WTC11 (cell line): ENCODE measurements at regions not wholly inside any gene's neighbourhood (a gene's known extent, or its start where the extent isn't known, plus 50 kb on each side); places are given as distances from the start of the nearest gene placed in this dataset.

Source experiments
- ATAC-seq: fragments of 200-7000 bp; cut with Tn5 transposase; 2 replicates; pipeline ENCODE4 v1.10.0; 2021; ENCODE audit warnings: mild to moderate bottlenecking, moderate library complexity
- CTCF ChIA-PET: fragments of 300-600 bp; sonication (Branson Sonifier 250); formaldehyde crosslinking; loops from one replicate; lab custom pipeline; 2021; ENCODE audit warnings: antibody characterized with exemption; lab: Charles Lee
- POLR2A ChIA-PET: fragments of 350-600 bp; sonication (Branson Sonifier 250); formaldehyde crosslinking; loops from one replicate; lab custom pipeline; 2021; ENCODE audit warnings: antibody characterized with exemption; lab: Charles Lee
- DNase-seq: peaks from one replicate; pipeline ENCODE4 v3.0.0; 2021; ENCODE audit warnings: low spot score
- H3K27ac Mint-ChIP-seq: 2 replicates; pipeline ENCODE4 v1.8.0; 2021; ENCODE audit warnings: mixed read lengths
- H3K27me3 Mint-ChIP-seq: 2 replicates; pipeline ENCODE4 v1.8.0; 2021; ENCODE audit warnings: low read depth, mild to moderate bottlenecking, moderate library complexity, mixed read lengths
- H3K36me3 Mint-ChIP-seq: 2 replicates; pipeline ENCODE4 v1.8.0; 2021; ENCODE audit warnings: mixed read lengths
- H3K4me1 Mint-ChIP-seq: 2 replicates; pipeline ENCODE4 v1.8.0; 2022; ENCODE audit warnings: mixed read lengths
- H3K4me3 Mint-ChIP-seq: 2 replicates; pipeline ENCODE4 v1.8.0; 2021; ENCODE audit warnings: mild to moderate bottlenecking, moderate library complexity, mixed read lengths
- H3K9me3 Mint-ChIP-seq: 2 replicates; pipeline ENCODE4 v1.8.0; 2021; ENCODE audit warnings: mixed read lengths
- ELF4 ChIP-seq: sonication (generic); formaldehyde crosslinking; IDR thresholded peaks from 2 replicates; pipeline ENCODE4 v1.8.1; 2022; ENCODE audit warnings: low read depth, mild to moderate bottlenecking, moderate library complexity, missing genetic modification reagents
- FOXJ3 ChIP-seq: sonication (generic); formaldehyde crosslinking; IDR thresholded peaks from 2 replicates; pipeline ENCODE4 v1.9.0; 2021; ENCODE audit warnings: missing genetic modification reagents, mild to moderate bottlenecking, borderline replicate concordance
- FOXK1 ChIP-seq: sonication (generic); formaldehyde crosslinking; IDR thresholded peaks from 2 replicates; pipeline ENCODE4 v1.8.0; 2022; ENCODE audit warnings: mild to moderate bottlenecking, moderate library complexity, missing genetic modification reagents
- GABPB1 ChIP-seq: sonication (generic); formaldehyde crosslinking; IDR thresholded peaks from 2 replicates; pipeline ENCODE4 v1.8.1; 2023; ENCODE audit warnings: mild to moderate bottlenecking, missing genetic modification reagents
- HMGA2 ChIP-seq: fragments of 250-450 bp; sonication (Bioruptor Pico); IDR thresholded peaks from 2 replicates; pipeline ENCODE4 v1.4.0; 2021; ENCODE audit warnings: mild to moderate bottlenecking, moderate library complexity
- KAT7 ChIP-seq: sonication (generic); formaldehyde crosslinking; IDR thresholded peaks from 2 replicates; pipeline ENCODE4 v1.8.1; 2023; ENCODE audit warnings: missing genetic modification reagents, mild to moderate bottlenecking, borderline replicate concordance
- RORB ChIP-seq: fragments of 250-450 bp; sonication (Bioruptor Pico); IDR thresholded peaks from 2 replicates; pipeline ENCODE4 v1.9.0; 2021; ENCODE audit warnings: mild to moderate bottlenecking
- SMAD4 ChIP-seq: sonication (generic); formaldehyde crosslinking; IDR thresholded peaks from 2 replicates; pipeline ENCODE4 v1.8.0; 2022; ENCODE audit warnings: mild to moderate bottlenecking, missing genetic modification reagents
- TCF7 ChIP-seq: sonication (generic); formaldehyde crosslinking; IDR thresholded peaks from 2 replicates; pipeline ENCODE4 v1.8.0; 2022; ENCODE audit warnings: mild to moderate bottlenecking, low read depth, missing genetic modification reagents, moderate library complexity
- ZNF263 ChIP-seq: sonication (generic); formaldehyde crosslinking; IDR thresholded peaks from 2 replicates; pipeline ENCODE4 v1.8.1; 2022; ENCODE audit warnings: low read depth, mild to moderate bottlenecking, moderate library complexity, missing genetic modification reagents
- ZNF317 ChIP-seq: sonication (generic); formaldehyde crosslinking; IDR thresholded peaks from 2 replicates; pipeline ENCODE4 v1.8.1; 2023; ENCODE audit warnings: low read depth, mild to moderate bottlenecking, moderate library complexity, missing genetic modification reagents, borderline replicate concordance
- TF ChIP-seq, protein P1 (sequence below): sonication (generic); formaldehyde crosslinking; IDR thresholded peaks from 2 replicates; pipeline ENCODE4 v1.8.1; 2022; ENCODE audit warnings: mild to moderate bottlenecking, missing genetic modification reagents, moderate library complexity, borderline replicate concordance
- TF ChIP-seq, protein P2 (sequence below): sonication (generic); formaldehyde crosslinking; IDR thresholded peaks from 2 replicates; pipeline ENCODE4 v1.8.1; 2023; ENCODE audit warnings: mild to moderate bottlenecking, missing genetic modification reagents, moderate library complexity
- TF ChIP-seq, protein P3 (sequence below): sonication (generic); formaldehyde crosslinking; IDR thresholded peaks from 2 replicates; pipeline ENCODE4 v1.8.0; 2023; ENCODE audit warnings: mild to moderate bottlenecking, missing genetic modification reagents
- TF ChIP-seq, protein P4 (sequence below): sonication (generic); formaldehyde crosslinking; IDR thresholded peaks from 2 replicates; pipeline ENCODE4 v1.8.0; 2023; ENCODE audit warnings: missing genetic modification reagents
- TF ChIP-seq, protein P5 (sequence below): fragments of 250-450 bp; sonication (Bioruptor Pico); IDR thresholded peaks from 2 replicates; pipeline ENCODE4 v1.8.0; 2021; ENCODE audit warnings: mild to moderate bottlenecking
- TF ChIP-seq, protein P6 (sequence below): fragments of 250-450 bp; sonication (Bioruptor Pico); IDR thresholded peaks from 2 replicates; pipeline ENCODE4 v1.9.0; 2021; ENCODE audit warnings: mild to moderate bottlenecking
- TF ChIP-seq, protein P7 (sequence below): fragments of 250-450 bp; sonication (Bioruptor Pico); IDR thresholded peaks from 2 replicates; pipeline ENCODE4 v2.1.2; 2022; ENCODE audit warnings: mild to moderate bottlenecking, moderate library complexity
- TF ChIP-seq, protein P8 (sequence below): fragments of 200-600 bp; IDR thresholded peaks from 2 replicates; pipeline ENCODE4 v1.8.0; 2022; ENCODE audit warnings: antibody characterized with exemption

DNA sequence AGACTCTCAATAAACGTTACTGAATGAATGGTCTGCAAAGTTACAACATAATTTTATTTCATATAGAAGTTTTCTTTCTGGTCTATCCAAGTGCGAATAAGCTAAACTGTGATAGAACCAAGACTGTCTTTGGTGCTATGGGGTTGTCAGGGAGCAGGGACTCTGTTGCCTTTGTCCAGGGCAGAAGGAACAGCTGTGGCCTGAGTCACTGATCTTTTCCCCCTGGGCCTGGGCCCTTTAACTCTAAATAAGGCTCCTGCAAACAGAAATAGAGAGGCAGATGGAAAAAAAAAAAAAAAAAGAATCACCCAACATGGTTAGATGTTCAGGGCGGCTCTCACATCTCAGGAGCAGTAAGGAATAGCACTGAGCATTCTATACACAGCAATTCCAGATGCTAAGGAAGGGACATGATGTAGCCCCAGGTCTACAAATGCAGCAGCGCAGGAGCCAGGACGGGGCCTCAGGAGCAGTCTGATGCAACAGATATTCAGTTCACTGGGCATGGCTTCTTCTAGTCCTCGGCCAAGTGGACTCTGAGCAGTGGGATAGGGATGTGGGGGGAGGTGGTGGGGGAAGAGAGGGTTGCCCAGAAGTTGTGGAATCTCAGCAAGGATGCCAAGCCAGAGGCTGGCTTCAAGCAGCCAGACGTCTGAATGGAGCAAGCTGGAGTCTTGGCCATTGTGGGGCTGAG is 247.1 kb upstream of the SIX2 start:
- H3K9me3 Mint-ChIP-seq = peaks cover 8% of the 10 kb centered on the region
- peaks cover 53% of the 10 kb centered on the region for H3K4me1 Mint-ChIP-seq

DNA sequence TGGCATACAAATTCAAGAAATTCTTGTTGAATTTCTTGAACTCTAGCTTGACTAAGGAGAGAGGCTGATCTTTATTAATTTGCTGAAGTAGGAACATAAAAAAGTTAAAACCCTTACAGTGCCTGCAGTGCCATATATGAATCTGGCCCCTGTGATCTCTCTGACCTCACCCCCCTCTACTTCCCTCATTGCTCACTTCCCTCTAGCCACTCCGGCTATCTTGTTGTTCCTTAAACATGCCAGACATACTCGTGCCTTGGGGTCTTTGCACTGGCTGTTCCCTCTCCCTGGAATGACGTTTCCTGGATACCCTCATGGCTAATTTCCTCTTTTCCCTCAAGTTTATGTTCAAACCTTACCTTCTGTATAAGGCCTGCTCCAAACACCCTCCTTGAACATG is 246.3 kb upstream of the SIX2 start:
- Mint-ChIP-seq H3K9me3 (no peaks in the 10 kb centered on the region), H3K27ac (no peak overlapping the region), H3K36me3 (peaks cover under 1% of the 10 kb centered on the region; the same call in 1 of the 2 replicates), H3K27me3 (no peaks in the 10 kb centered on the region), H3K4me1 (peaks cover 48% of the 10 kb centered on the region), H3K4me3 (no peak overlapping the region)
- CTCF ChIA-PET = no interaction called here
- no peak for ATAC-seq
- DNase-seq = no peak
- POLR2A ChIA-PET = no interaction called here
- no peak for TF ChIP-seq RORB (CRISPR knock-in tag)
- TF ChIP-seq, protein P1, sequence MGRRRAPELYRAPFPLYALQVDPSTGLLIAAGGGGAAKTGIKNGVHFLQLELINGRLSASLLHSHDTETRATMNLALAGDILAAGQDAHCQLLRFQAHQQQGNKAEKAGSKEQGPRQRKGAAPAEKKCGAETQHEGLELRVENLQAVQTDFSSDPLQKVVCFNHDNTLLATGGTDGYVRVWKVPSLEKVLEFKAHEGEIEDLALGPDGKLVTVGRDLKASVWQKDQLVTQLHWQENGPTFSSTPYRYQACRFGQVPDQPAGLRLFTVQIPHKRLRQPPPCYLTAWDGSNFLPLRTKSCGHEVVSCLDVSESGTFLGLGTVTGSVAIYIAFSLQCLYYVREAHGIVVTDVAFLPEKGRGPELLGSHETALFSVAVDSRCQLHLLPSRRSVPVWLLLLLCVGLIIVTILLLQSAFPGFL = no peak
- TF ChIP-seq, protein P2, sequence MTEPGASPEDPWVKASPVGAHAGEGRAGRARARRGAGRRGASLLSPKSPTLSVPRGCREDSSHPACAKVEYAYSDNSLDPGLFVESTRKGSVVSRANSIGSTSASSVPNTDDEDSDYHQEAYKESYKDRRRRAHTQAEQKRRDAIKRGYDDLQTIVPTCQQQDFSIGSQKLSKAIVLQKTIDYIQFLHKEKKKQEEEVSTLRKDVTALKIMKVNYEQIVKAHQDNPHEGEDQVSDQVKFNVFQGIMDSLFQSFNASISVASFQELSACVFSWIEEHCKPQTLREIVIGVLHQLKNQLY (CRISPR knock-in tag) = no peak
- TF ChIP-seq FOXK1 (CRISPR knock-in tag) = no peak
- TF ChIP-seq ZNF317 (CRISPR knock-in tag) = no peak
- no peak for TF ChIP-seq KAT7 (CRISPR knock-in tag)
- TF ChIP-seq SMAD4 (CRISPR knock-in tag) = no peak
- TF ChIP-seq, protein P3, sequence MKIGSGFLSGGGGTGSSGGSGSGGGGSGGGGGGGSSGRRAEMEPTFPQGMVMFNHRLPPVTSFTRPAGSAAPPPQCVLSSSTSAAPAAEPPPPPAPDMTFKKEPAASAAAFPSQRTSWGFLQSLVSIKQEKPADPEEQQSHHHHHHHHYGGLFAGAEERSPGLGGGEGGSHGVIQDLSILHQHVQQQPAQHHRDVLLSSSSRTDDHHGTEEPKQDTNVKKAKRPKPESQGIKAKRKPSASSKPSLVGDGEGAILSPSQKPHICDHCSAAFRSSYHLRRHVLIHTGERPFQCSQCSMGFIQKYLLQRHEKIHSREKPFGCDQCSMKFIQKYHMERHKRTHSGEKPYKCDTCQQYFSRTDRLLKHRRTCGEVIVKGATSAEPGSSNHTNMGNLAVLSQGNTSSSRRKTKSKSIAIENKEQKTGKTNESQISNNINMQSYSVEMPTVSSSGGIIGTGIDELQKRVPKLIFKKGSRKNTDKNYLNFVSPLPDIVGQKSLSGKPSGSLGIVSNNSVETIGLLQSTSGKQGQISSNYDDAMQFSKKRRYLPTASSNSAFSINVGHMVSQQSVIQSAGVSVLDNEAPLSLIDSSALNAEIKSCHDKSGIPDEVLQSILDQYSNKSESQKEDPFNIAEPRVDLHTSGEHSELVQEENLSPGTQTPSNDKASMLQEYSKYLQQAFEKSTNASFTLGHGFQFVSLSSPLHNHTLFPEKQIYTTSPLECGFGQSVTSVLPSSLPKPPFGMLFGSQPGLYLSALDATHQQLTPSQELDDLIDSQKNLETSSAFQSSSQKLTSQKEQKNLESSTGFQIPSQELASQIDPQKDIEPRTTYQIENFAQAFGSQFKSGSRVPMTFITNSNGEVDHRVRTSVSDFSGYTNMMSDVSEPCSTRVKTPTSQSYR (CRISPR knock-in tag) = no peak
- TF ChIP-seq HMGA2 = no peak
- no peak for TF ChIP-seq ELF4 (CRISPR knock-in tag)
- TF ChIP-seq, protein P4, sequence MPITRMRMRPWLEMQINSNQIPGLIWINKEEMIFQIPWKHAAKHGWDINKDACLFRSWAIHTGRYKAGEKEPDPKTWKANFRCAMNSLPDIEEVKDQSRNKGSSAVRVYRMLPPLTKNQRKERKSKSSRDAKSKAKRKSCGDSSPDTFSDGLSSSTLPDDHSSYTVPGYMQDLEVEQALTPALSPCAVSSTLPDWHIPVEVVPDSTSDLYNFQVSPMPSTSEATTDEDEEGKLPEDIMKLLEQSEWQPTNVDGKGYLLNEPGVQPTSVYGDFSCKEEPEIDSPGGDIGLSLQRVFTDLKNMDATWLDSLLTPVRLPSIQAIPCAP (CRISPR knock-in tag) = no peak
- TF ChIP-seq FOXJ3 (CRISPR knock-in tag) = no peak
- TF ChIP-seq, protein P5, sequence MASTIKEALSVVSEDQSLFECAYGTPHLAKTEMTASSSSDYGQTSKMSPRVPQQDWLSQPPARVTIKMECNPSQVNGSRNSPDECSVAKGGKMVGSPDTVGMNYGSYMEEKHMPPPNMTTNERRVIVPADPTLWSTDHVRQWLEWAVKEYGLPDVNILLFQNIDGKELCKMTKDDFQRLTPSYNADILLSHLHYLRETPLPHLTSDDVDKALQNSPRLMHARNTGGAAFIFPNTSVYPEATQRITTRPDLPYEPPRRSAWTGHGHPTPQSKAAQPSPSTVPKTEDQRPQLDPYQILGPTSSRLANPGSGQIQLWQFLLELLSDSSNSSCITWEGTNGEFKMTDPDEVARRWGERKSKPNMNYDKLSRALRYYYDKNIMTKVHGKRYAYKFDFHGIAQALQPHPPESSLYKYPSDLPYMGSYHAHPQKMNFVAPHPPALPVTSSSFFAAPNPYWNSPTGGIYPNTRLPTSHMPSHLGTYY (CRISPR knock-in tag) = no peak
- no peak for TF ChIP-seq TCF7 (CRISPR knock-in tag)
- TF ChIP-seq, protein P6, sequence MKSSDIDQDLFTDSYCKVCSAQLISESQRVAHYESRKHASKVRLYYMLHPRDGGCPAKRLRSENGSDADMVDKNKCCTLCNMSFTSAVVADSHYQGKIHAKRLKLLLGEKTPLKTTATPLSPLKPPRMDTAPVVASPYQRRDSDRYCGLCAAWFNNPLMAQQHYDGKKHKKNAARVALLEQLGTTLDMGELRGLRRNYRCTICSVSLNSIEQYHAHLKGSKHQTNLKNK (CRISPR knock-in tag) = no peak
- TF ChIP-seq, protein P7, sequence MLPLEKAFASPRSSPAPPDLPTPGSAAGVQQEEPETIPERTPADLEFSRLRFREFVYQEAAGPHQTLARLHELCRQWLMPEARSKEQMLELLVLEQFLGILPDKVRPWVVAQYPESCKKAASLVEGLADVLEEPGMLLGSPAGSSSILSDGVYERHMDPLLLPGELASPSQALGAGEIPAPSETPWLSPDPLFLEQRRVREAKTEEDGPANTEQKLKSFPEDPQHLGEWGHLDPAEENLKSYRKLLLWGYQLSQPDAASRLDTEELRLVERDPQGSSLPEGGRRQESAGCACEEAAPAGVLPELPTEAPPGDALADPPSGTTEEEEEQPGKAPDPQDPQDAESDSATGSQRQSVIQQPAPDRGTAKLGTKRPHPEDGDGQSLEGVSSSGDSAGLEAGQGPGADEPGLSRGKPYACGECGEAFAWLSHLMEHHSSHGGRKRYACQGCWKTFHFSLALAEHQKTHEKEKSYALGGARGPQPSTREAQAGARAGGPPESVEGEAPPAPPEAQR = no peak

More for the DNA sequence above, 247.1 kb upstream of the SIX2 start:
- Mint-ChIP-seq H3K27me3 (peaks cover 6% of the 10 kb centered on the region), H3K27ac (no peak overlapping the region), H3K36me3 (peaks cover 8% of the 10 kb centered on the region), H3K4me3 (no peak overlapping the region)
- ChIA-PET CTCF (interaction anchor here (1.1 to 1.4 kb wide), 3 partner anchors 183 to 291 kb away, joined by 3 to 5 read pairs (median 4); no protein-coding TSS in a partner anchor), POLR2A (no interaction called here)
- DNase-seq (no peak), ATAC-seq (no peak)
- TF ChIP-seq ZNF263 (CRISPR knock-in tag) = no peak
- TF ChIP-seq, protein P4 (CRISPR knock-in tag) = no peak
- TF ChIP-seq, protein P8, sequence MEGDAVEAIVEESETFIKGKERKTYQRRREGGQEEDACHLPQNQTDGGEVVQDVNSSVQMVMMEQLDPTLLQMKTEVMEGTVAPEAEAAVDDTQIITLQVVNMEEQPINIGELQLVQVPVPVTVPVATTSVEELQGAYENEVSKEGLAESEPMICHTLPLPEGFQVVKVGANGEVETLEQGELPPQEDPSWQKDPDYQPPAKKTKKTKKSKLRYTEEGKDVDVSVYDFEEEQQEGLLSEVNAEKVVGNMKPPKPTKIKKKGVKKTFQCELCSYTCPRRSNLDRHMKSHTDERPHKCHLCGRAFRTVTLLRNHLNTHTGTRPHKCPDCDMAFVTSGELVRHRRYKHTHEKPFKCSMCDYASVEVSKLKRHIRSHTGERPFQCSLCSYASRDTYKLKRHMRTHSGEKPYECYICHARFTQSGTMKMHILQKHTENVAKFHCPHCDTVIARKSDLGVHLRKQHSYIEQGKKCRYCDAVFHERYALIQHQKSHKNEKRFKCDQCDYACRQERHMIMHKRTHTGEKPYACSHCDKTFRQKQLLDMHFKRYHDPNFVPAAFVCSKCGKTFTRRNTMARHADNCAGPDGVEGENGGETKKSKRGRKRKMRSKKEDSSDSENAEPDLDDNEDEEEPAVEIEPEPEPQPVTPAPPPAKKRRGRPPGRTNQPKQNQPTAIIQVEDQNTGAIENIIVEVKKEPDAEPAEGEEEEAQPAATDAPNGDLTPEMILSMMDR = no peak
- TF ChIP-seq GABPB1 = peak; percentile 96
- TF ChIP-seq, all 79 proteins: peak for 1
